ENCODE measurements at regions not wholly inside any gene's neighbourhood (a gene's known extent, or its start where the extent isn't known, plus 50 kb on each side); places are given as distances from the start of the nearest gene placed in this dataset.
A peak's percentile ranks its signal among the peaks of the same experiment; 100 is the strongest.

DNA sequence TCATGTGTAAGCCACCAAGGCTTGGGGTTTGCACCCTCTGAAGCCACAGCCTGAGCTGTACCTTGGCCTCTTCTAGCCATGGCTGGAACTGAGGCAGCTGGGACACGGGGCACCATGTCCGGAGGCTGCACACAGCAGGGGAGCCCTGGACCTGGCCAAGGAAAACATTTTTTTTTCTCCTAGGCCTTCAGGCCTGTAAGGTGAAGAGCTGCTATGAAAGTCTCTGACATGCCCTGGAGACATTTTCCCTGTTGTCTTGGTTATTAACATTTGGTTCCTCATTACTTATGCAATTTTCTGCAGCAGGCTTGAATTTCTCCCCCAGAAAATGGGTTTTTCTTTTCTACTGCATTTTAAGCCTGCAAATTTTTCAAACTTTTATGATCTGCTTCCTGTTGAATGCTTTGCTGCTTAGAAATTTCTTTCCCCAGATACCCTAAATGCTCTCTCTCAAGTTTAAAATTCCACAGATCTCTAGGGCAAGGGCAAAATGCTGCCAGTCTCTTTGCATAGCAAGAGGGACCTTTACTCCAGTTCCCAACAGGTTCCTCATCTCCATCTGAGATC is 295.8 kb downstream of the LTN1 start:
- Histone ChIP-seq H3K4me3 (ENCODE audit: insufficient read depth, low read length) (no peak overlapping the region), H4K20me1 (ENCODE audit: insufficient read depth, low read length) (no peaks in the 10 kb centered on the region)

DNA sequence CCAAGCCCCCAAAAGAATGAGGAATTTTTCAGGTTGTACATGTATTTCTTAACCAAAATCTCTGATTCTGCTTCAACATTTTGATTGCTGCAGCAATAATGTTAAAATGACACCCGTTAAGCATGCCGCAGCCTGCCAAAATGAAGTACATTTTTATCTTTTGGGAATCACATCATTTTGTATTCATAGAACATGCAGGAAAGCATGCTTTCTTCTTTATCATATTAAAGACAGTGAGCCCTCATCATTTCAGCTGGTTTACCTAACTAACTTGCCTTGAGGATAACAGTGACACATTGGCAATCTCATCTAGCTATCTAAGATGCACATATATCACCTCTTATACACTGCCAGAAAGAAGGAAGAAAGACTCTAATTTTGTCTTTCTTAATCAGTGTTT is 299.2 kb downstream of the LTN1 start:
- Histone ChIP-seq H3K4me1 (ENCODE audit: insufficient read depth, low read length) (peaks cover 4% of the 10 kb centered on the region), H3K27me3 (ENCODE audit: insufficient read depth, low read length) (no peaks in the 10 kb centered on the region), H3K4me2 (ENCODE audit: insufficient read depth, low read length) (no peak overlapping the region), H4K20me1 (ENCODE audit: insufficient read depth, low read length) (no peaks in the 10 kb centered on the region), H3K9me3 (ENCODE audit: low read depth, low read length) (no peaks in the 10 kb centered on the region), H3K27ac (ENCODE audit: low read depth, low read length) (no peak overlapping the region), H3K4me3 (ENCODE audit: insufficient read depth, low read length) (no peak overlapping the region), H3K79me2 (ENCODE audit: insufficient read depth, low read length) (no peaks in the 10 kb centered on the region), H3K36me3 (ENCODE audit: insufficient read depth, low read length) (no peaks in the 10 kb centered on the region), H2AFZ (ENCODE audit: low read length) (no peak overlapping the region)
- TF ChIP-seq, protein P1, sequence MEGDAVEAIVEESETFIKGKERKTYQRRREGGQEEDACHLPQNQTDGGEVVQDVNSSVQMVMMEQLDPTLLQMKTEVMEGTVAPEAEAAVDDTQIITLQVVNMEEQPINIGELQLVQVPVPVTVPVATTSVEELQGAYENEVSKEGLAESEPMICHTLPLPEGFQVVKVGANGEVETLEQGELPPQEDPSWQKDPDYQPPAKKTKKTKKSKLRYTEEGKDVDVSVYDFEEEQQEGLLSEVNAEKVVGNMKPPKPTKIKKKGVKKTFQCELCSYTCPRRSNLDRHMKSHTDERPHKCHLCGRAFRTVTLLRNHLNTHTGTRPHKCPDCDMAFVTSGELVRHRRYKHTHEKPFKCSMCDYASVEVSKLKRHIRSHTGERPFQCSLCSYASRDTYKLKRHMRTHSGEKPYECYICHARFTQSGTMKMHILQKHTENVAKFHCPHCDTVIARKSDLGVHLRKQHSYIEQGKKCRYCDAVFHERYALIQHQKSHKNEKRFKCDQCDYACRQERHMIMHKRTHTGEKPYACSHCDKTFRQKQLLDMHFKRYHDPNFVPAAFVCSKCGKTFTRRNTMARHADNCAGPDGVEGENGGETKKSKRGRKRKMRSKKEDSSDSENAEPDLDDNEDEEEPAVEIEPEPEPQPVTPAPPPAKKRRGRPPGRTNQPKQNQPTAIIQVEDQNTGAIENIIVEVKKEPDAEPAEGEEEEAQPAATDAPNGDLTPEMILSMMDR (IDR thresholded peaks at IDR 0.05; ENCODE audit: extremely low read depth, low read depth, low read length), result no peak
- DNase-seq (ENCODE audit: insufficient read length, low spot score, missing footprints), result peak; percentile 5

More for the DNA sequence above, 295.8 kb downstream of the LTN1 start:
- TF ChIP-seq, protein P1 (IDR thresholded peaks at IDR 0.05; ENCODE audit: extremely low read depth, low read depth, low read length), result no peak
- H3K4me1 ChIP-seq (ENCODE audit: insufficient read depth, low read length), result peaks cover 4% of the 10 kb centered on the region
- no peak overlapping the region for H3K4me2 ChIP-seq (ENCODE audit: insufficient read depth, low read length)
- no peaks in the 10 kb centered on the region for H3K9me3 ChIP-seq (ENCODE audit: low read depth, low read length)
- DNase-seq (ENCODE audit: insufficient read length, low spot score, missing footprints), result no peak
- no peaks in the 10 kb centered on the region for H3K36me3 ChIP-seq (ENCODE audit: insufficient read depth, low read length)
- no peaks in the 10 kb centered on the region for H3K27me3 ChIP-seq (ENCODE audit: insufficient read depth, low read length)
- no peak overlapping the region for H3K27ac ChIP-seq (ENCODE audit: low read depth, low read length)
- no peaks in the 10 kb centered on the region for H3K79me2 ChIP-seq (ENCODE audit: insufficient read depth, low read length)
- no peak overlapping the region for H2AFZ ChIP-seq (ENCODE audit: low read length)

DNA sequence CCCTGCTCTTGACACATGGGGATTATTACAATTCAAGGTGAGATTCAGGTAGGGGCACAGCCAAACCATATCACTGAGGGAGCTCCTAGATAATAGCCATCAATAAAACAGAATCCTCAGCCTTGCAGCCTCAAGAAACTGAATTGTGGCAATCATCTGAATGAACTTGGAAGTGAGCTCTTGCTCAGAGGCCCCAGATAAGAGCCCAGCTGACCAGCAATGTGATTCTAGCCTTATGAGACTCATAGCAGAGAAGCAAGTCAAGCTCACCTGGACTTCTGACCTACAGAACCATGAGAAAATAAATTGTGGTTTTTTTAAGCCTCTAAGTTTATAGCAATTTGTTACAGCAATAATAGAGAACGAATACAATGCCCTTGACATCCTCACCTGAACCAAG is 302.5 kb downstream of the LTN1 start:
- no peaks in the 10 kb centered on the region for H3K36me3 ChIP-seq (ENCODE audit: insufficient read depth, low read length)
- H3K4me3 ChIP-seq (ENCODE audit: insufficient read depth, low read length), result no peak overlapping the region
- no peaks in the 10 kb centered on the region for H3K27me3 ChIP-seq (ENCODE audit: insufficient read depth, low read length)
- DNase-seq (ENCODE audit: insufficient read length, low spot score, missing footprints), result no peak
- H3K9me3 ChIP-seq (ENCODE audit: low read depth, low read length), result no peaks in the 10 kb centered on the region
- H4K20me1 ChIP-seq (ENCODE audit: insufficient read depth, low read length), result no peaks in the 10 kb centered on the region
- no peaks in the 10 kb centered on the region for H3K79me2 ChIP-seq (ENCODE audit: insufficient read depth, low read length)
- TF ChIP-seq, protein P1 (IDR thresholded peaks at IDR 0.05; ENCODE audit: extremely low read depth, low read depth, low read length), result no peak
- H3K4me2 ChIP-seq (ENCODE audit: insufficient read depth, low read length), result no peak overlapping the region
- H3K27ac ChIP-seq (ENCODE audit: low read depth, low read length), result no peak overlapping the region
- no peak overlapping the region for H2AFZ ChIP-seq (ENCODE audit: low read length)
- no peaks in the 10 kb centered on the region for H3K4me1 ChIP-seq (ENCODE audit: insufficient read depth, low read length)

DNA sequence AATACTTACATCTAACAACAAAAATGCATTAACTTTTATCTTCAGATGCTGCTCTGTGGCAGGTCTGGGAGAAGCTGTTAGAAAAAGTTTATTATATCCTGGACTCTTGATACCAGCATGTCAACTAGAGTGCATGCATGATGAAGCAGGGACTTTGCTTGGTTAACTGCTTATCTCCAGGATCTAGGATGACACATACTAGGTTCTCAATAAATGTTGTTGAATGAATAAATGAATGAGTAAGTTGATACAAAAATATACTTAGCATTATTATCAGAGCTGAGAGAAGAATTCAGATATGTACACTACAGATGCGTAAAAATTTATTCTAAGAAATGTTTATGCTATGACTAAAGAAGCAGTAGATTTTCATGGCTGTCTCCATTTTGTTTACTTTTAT is 304.3 kb downstream of the LTN1 start:
- TF ChIP-seq, protein P1 (IDR thresholded peaks at IDR 0.05; ENCODE audit: extremely low read depth, low read depth, low read length), result no peak
- H3K9me3 ChIP-seq (ENCODE audit: low read depth, low read length), result no peaks in the 10 kb centered on the region
- H2AFZ ChIP-seq (ENCODE audit: low read length), result no peak overlapping the region
- H3K4me3 ChIP-seq (ENCODE audit: insufficient read depth, low read length), result no peak overlapping the region
- no peak overlapping the region for H3K4me2 ChIP-seq (ENCODE audit: insufficient read depth, low read length)
- DNase-seq (ENCODE audit: insufficient read length, low spot score, missing footprints), result no peak
- no peaks in the 10 kb centered on the region for H3K4me1 ChIP-seq (ENCODE audit: insufficient read depth, low read length)
- no peaks in the 10 kb centered on the region for H3K27me3 ChIP-seq (ENCODE audit: insufficient read depth, low read length)
- H3K27ac ChIP-seq (ENCODE audit: low read depth, low read length), result no peak overlapping the region
- no peaks in the 10 kb centered on the region for H3K36me3 ChIP-seq (ENCODE audit: insufficient read depth, low read length)
- H4K20me1 ChIP-seq (ENCODE audit: insufficient read depth, low read length), result no peaks in the 10 kb centered on the region
- no peaks in the 10 kb centered on the region for H3K79me2 ChIP-seq (ENCODE audit: insufficient read depth, low read length)

Measured in osteoblast (primary cell).